ENCODE measurements at regions not wholly inside any gene's neighbourhood (a gene's known extent, or its start where the extent isn't known, plus 50 kb on each side); places are given as distances from the start of the nearest gene placed in this dataset.

DNA sequence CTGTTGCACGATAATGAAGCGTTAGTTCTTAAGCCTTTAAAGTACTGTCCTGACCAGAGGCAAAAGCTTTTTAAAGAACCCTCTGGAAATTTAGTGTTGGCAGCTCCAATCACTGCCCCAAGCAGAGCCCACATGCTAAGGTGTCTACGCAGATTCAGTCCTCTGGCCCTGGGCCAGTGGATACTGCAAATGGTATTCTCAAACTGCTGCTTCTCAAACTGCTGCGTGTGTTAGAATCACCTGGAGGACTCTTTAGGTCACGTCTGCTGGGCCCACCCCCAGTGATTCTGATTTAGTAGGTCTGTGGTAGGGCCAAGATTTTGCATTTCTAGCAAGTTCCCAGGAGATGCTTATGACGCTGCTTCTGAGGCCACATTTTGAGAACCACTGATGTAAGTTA is 96.0 kb upstream of the CCDC28A start:
- H3K4me3 ChIP-seq (ENCODE audit: low read depth, low read length), result no peak overlapping the region
- no peak for DNase-seq (ENCODE audit: low read depth)
- TF ChIP-seq, protein P1, sequence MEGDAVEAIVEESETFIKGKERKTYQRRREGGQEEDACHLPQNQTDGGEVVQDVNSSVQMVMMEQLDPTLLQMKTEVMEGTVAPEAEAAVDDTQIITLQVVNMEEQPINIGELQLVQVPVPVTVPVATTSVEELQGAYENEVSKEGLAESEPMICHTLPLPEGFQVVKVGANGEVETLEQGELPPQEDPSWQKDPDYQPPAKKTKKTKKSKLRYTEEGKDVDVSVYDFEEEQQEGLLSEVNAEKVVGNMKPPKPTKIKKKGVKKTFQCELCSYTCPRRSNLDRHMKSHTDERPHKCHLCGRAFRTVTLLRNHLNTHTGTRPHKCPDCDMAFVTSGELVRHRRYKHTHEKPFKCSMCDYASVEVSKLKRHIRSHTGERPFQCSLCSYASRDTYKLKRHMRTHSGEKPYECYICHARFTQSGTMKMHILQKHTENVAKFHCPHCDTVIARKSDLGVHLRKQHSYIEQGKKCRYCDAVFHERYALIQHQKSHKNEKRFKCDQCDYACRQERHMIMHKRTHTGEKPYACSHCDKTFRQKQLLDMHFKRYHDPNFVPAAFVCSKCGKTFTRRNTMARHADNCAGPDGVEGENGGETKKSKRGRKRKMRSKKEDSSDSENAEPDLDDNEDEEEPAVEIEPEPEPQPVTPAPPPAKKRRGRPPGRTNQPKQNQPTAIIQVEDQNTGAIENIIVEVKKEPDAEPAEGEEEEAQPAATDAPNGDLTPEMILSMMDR (IDR thresholded peaks at IDR 0.05; ENCODE audit: insufficient read depth, low read depth, low read length), result no peak

DNA sequence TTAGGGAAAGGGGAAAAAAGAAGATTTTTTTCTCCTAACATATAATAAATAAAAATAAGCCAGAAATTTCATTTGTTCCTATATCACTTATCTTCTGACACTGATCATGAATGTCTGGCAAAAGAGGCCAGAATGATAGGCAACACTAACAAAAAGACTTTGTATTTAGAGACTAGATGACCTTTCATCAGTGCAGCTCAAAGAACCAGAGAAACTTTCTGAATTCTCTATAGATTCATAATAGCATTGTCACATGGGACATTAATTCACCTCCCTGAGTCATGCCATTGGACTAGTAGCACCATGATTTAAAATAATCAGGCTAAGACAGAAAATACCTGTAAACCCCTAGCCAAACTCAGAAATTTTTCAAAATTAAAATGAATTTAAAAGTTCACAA is 95.4 kb upstream of the CCDC28A start:
- DNase-seq (ENCODE audit: low read depth), result no peak
- TF ChIP-seq, protein P1 (IDR thresholded peaks at IDR 0.05; ENCODE audit: insufficient read depth, low read depth, low read length), result no peak
- no peak overlapping the region for H3K4me3 ChIP-seq (ENCODE audit: low read depth, low read length)

DNA sequence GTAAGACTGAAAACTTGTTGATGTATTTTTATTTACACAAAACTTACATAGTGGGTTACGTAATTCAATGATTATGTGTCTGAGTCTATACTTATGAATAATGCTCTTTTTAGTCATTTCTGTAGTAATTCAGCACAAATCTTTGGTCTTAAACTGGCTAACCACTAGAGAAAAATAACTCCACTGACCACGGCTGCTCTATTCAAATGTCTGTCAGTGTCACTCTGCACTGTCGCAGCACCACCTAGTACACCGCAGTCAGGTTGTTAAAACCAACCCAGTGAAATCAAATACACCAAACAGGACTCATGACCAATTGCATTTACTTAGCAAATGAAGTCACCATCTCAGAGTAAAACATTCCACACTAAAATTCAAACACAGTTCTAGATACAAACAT is 93.5 kb upstream of the CCDC28A start:
- no peak overlapping the region for H3K4me3 ChIP-seq (ENCODE audit: low read depth, low read length)
- no peak for DNase-seq (ENCODE audit: low read depth)
- TF ChIP-seq, protein P1 (IDR thresholded peaks at IDR 0.05; ENCODE audit: insufficient read depth, low read depth, low read length), result no peak

DNA sequence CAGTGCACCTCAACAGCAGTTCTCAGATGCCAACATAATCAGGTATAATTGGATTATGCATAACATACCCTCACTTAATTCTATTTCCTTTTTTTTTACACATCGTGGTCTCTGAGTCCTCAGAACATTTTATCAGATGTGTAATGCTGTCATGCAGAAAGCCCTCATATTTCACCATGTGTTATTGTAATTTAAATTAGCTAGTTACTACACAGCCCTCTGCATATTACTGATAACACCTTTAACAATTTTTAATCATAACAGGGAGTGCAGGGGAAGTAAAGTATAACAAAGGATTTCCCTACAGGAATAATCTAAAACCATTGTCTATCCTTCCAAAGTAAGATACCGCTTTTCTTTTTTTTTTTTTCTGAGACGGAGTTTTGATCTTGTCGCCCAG is 91.9 kb upstream of the CCDC28A start:
- DNase-seq (ENCODE audit: low read depth), result no peak
- TF ChIP-seq, protein P1 (IDR thresholded peaks at IDR 0.05; ENCODE audit: insufficient read depth, low read depth, low read length), result no peak
- H3K4me3 ChIP-seq (ENCODE audit: low read depth, low read length), result no peak overlapping the region

DNA sequence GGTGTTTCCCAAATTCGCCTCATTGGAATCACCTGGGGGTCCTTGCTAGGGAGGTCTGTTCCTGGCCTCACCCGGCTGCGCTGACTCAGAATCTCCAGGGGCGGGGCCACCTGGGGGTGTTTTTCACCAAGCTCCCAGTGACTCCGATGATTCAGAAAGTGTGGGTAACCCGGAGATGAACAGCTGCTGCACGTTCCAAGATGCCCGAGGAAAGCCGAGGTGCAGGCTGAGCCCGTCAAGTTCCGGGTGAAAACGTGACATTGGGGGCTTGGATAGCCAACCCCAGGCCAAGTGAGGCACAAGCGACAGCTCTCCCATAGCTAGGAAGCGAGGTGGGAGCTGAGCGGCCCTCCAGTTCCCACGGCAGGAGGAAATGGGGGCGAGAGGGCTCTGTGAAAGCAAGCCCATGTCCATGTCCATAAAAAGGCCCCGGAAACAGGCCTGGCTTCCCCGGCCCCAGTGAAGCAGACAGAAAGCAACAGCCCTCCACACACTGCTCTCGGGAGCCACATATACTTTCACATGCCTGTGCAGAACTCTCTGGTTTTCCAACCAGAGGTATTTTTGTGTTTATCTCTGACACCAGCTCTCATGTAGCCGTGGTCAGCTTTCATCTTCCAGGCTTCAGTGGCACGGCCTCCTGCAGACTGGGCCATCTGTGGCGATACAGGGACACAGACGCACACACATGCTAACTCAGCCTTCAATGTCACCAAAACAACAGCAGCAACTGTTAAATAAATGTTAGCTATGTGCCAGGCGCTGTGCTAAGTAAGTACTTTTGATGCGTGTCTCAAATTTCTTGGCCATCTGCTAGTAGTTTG is 90.7 kb upstream of the CCDC28A start:
- H3K4me3 ChIP-seq (ENCODE audit: low read depth, low read length), result no peak overlapping the region
- TF ChIP-seq, protein P1 (IDR thresholded peaks at IDR 0.05; ENCODE audit: insufficient read depth, low read depth, low read length), result no peak
- DNase-seq (ENCODE audit: low read depth), result peak; percentile 61

DNA sequence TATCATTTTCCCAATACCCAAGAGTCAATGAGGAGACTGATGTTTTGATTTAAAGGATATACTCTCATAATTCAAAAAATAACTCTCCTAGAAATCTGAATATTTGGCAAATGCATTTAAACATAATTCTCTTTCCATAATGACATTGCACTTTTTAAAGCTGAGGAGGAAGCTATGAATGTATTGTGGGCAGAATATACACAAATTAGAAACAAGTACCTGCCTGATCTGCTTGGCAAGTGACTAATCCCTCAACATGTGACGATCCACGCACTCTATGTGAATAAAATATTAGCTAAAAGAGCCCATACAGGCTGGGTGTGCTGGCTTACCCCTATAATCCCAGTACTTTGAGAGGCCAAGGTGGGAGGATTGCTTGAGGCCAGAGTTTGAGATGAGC is 88.3 kb upstream of the CCDC28A start:
- H3K4me3 ChIP-seq (ENCODE audit: low read depth, low read length), result no peak overlapping the region

More for the DNA sequence above, 88.3 kb upstream of the CCDC28A start:
- TF ChIP-seq, protein P1 (IDR thresholded peaks at IDR 0.05; ENCODE audit: insufficient read depth, low read depth, low read length), result no peak
- DNase-seq (ENCODE audit: low read depth), result no peak

Measured in fibroblast of villous mesenchyme (primary cell).